GM20000 (cell line): ENCODE measurements at regions not wholly inside any gene's neighbourhood (a gene's known extent, or its start where the extent isn't known, plus 50 kb on each side); places are given as distances from the start of the nearest gene placed in this dataset.

Experiments
- DNase-seq: peaks from one replicate; pipeline ENCODE4 v3.0.0; 2012; ENCODE audit warnings: low spot score
- TF ChIP-seq, protein P1 (sequence below): IDR thresholded peaks from 2 replicates; pipeline ENCODE4 v1.5.1; 2012; ENCODE audit warnings: mild to moderate bottlenecking, control low read depth; ENCODE audit errors: extremely low read depth, missing control alignments

GRCh38 chr1:87495147-87495546 is 166.5 kb downstream of the LMO4 start:
- no peak for DNase-seq
- TF ChIP-seq, protein P1, sequence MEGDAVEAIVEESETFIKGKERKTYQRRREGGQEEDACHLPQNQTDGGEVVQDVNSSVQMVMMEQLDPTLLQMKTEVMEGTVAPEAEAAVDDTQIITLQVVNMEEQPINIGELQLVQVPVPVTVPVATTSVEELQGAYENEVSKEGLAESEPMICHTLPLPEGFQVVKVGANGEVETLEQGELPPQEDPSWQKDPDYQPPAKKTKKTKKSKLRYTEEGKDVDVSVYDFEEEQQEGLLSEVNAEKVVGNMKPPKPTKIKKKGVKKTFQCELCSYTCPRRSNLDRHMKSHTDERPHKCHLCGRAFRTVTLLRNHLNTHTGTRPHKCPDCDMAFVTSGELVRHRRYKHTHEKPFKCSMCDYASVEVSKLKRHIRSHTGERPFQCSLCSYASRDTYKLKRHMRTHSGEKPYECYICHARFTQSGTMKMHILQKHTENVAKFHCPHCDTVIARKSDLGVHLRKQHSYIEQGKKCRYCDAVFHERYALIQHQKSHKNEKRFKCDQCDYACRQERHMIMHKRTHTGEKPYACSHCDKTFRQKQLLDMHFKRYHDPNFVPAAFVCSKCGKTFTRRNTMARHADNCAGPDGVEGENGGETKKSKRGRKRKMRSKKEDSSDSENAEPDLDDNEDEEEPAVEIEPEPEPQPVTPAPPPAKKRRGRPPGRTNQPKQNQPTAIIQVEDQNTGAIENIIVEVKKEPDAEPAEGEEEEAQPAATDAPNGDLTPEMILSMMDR: no peak

DNA sequence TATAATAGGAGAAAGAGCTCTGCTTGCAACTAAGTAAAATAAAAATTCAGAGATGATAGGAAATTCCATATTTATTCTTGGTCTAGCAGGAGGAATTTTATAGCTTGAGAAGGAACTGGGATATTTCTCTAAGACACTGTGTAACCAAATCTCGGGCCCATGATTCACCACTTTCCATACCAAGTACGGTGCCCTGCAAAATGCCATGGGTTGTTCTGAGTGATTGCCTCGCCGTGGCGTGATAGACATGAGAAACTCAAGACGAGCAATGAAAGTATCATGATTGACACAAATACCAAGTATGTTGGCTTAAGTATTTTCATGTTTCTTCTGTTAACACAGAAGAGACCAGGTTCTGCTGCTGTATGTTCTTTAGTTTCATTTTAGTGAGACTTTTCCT is 167.2 kb downstream of the LMO4 start:
- no peak for DNase-seq
- TF ChIP-seq, protein P1: no peak

GRCh38 chr1:87497380-87498203 is 168.9 kb downstream of the LMO4 start:
- no peak for DNase-seq
- TF ChIP-seq, protein P1: no peak

DNA sequence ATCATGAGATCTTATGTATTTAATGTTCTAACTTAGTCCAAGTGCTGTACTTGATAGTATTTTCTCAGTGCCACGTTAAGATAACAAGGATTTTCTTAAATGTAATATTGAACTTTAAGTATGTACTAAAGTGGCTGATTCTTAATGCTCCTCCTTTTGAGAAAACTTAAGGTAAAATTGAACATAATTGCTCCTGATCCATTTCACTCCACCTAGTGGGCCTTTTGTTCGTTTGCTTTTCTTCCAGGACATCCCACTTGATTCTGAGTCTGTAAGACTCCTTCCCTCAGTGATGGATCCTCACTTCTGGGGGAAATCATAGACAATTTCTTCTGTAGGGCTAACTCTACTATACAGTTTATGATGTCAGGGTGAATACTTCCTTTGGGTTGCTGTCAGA is 173.1 kb downstream of the LMO4 start:
- TF ChIP-seq, protein P1: no peak
- DNase-seq: no peak

DNA sequence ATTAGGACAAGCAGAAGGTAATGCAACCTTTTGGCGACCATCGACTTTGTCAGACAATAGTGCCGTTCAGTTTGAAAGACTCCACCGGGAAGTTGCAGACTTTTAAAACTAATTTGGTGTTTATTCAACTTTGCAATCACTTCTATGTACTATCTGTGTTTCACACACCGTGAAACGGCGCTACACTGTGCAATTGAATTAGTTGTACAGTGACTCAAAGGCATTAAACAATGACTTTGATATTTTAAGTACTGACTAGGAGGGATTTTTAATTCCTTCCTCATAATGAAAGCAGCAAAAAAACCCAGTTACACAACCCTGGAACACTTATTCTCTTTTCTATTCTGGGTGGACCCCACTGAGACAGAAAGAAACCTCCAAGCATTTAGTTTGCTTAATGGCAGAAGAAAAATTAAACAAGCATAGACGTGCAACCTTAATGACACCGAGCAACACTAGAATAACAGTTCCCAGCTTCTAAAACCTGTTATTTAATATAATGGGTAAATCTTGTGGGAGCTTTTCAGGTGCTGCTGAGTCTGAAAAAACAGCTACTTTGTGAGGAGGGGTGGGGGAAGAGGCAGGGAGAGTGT is 176.8 kb downstream of the LMO4 start:
- no peak for DNase-seq
- TF ChIP-seq, protein P1: no peak

GRCh38 chr1:87506147-87506546 is 177.5 kb downstream of the LMO4 start:
- no peak for DNase-seq
- TF ChIP-seq, protein P1: no peak

GRCh38 chr1:87508247-87508787 is 179.6 kb downstream of the LMO4 start:
- TF ChIP-seq, protein P1: no peak

More at GRCh38 chr1:87508247-87508787, 179.6 kb downstream of the LMO4 start:
- DNase-seq: no peak
